GM18499 (cell line): ENCODE measurements at regions not wholly inside any gene's neighbourhood (a gene's known extent, or its start where the extent isn't known, plus 50 kb on each side); places are given as distances from the start of the nearest gene placed in this dataset.
"Not testable (repeated sequence)": the region's sequence is repeated elsewhere in the genome, so short reads cannot be mapped to it uniquely, and the experiment has no call there.

Experiments
- ATAC-seq: cut with Tn5 transposase; IDR thresholded peaks from one replicate; pipeline ENCODE4 v1.9.1; 2021; ENCODE audit warnings: moderate number of reproducible peaks; ENCODE audit not compliant: insufficient read depth, unreplicated experiment

GRCh38 chr6:78629154-78629721, 238.1 kb upstream of the IRAK1BP1 start:
- ATAC-seq: no peak

- no peak for ATAC-seq
These were observed 237.5 kb upstream of the IRAK1BP1 start for GRCh38 chr6:78629836-78630235.

GRCh38 chr6:78631976-78632375, 235.4 kb upstream of the IRAK1BP1 start:
- ATAC-seq: no peak

- ATAC-seq: no peak
These were observed 227.9 kb upstream of the IRAK1BP1 start for GRCh38 chr6:78639111-78640110.

GRCh38 chr6:78643976-78644375, 223.4 kb upstream of the IRAK1BP1 start:
- ATAC-seq: not testable (repeated sequence)

- not testable (repeated sequence) for ATAC-seq
These were observed 220.6 kb upstream of the IRAK1BP1 start for GRCh38 chr6:78646542-78647415.

GRCh38 chr6:78665819-78666218, 201.5 kb upstream of the IRAK1BP1 start:
- not testable (repeated sequence) for ATAC-seq

- no peak for ATAC-seq
These were observed 200.6 kb upstream of the IRAK1BP1 start for GRCh38 chr6:78666764-78667163.

- ATAC-seq: no peak
These were observed 197.2 kb upstream of the IRAK1BP1 start for GRCh38 chr6:78670156-78670555.

GRCh38 chr6:78670802-78671201, 196.5 kb upstream of the IRAK1BP1 start:
- ATAC-seq: no peak

- not testable (repeated sequence) for ATAC-seq
These were observed 191.0 kb upstream of the IRAK1BP1 start for GRCh38 chr6:78676069-78677007.

GRCh38 chr6:78688668-78689067, 178.7 kb upstream of the IRAK1BP1 start:
- no peak for ATAC-seq

- no peak for ATAC-seq
These were observed 173.5 kb upstream of the IRAK1BP1 start for GRCh38 chr6:78693835-78694234.

- not testable (repeated sequence) for ATAC-seq
These were observed 172.7 kb upstream of the IRAK1BP1 start for GRCh38 chr6:78694628-78695027.

- ATAC-seq: no peak
These were observed 166.4 kb upstream of the IRAK1BP1 start for GRCh38 chr6:78700991-78701390.

GRCh38 chr6:78701407-78701806, 165.9 kb upstream of the IRAK1BP1 start:
- ATAC-seq: no peak

GRCh38 chr6:78709021-78709420, 158.3 kb upstream of the IRAK1BP1 start:
- no peak for ATAC-seq

GRCh38 chr6:78713564-78713963, 153.8 kb upstream of the IRAK1BP1 start:
- ATAC-seq: no peak

GRCh38 chr6:78744144-78744543, 123.2 kb upstream of the IRAK1BP1 start:
- no peak for ATAC-seq
